WTC11 (cell line): ENCODE measurements at regions not wholly inside any gene's neighbourhood (a gene's known extent, or its start where the extent isn't known, plus 50 kb on each side); places are given as distances from the start of the nearest gene placed in this dataset.

Source experiments
- ATAC-seq: fragments of 200-7000 bp; cut with Tn5 transposase; 2 replicates; pipeline ENCODE4 v1.10.0; 2021; ENCODE audit warnings: mild to moderate bottlenecking, moderate library complexity
- CTCF ChIA-PET: fragments of 300-600 bp; sonication (Branson Sonifier 250); formaldehyde crosslinking; loops from one replicate; lab custom pipeline; 2021; ENCODE audit warnings: antibody characterized with exemption; lab: Charles Lee
- POLR2A ChIA-PET: fragments of 350-600 bp; sonication (Branson Sonifier 250); formaldehyde crosslinking; loops from one replicate; lab custom pipeline; 2021; ENCODE audit warnings: antibody characterized with exemption; lab: Charles Lee
- DNase-seq: peaks from one replicate; pipeline ENCODE4 v3.0.0; 2021; ENCODE audit warnings: low spot score
- H3K27ac Mint-ChIP-seq: 2 replicates; pipeline ENCODE4 v1.8.0; 2021; ENCODE audit warnings: mixed read lengths
- H3K27me3 Mint-ChIP-seq: 2 replicates; pipeline ENCODE4 v1.8.0; 2021; ENCODE audit warnings: low read depth, mild to moderate bottlenecking, moderate library complexity, mixed read lengths
- H3K36me3 Mint-ChIP-seq: 2 replicates; pipeline ENCODE4 v1.8.0; 2021; ENCODE audit warnings: mixed read lengths
- H3K4me1 Mint-ChIP-seq: 2 replicates; pipeline ENCODE4 v1.8.0; 2022; ENCODE audit warnings: mixed read lengths
- H3K4me3 Mint-ChIP-seq: 2 replicates; pipeline ENCODE4 v1.8.0; 2021; ENCODE audit warnings: mild to moderate bottlenecking, moderate library complexity, mixed read lengths
- H3K9me3 Mint-ChIP-seq: 2 replicates; pipeline ENCODE4 v1.8.0; 2021; ENCODE audit warnings: mixed read lengths
- ELF4 ChIP-seq: sonication (generic); formaldehyde crosslinking; IDR thresholded peaks from 2 replicates; pipeline ENCODE4 v1.8.1; 2022; ENCODE audit warnings: low read depth, mild to moderate bottlenecking, moderate library complexity, missing genetic modification reagents
- NR1H2 ChIP-seq: sonication (generic); formaldehyde crosslinking; IDR thresholded peaks from 2 replicates; pipeline ENCODE4 v1.9.0; 2021; ENCODE audit warnings: mild to moderate bottlenecking, moderate library complexity, missing genetic modification reagents
- SMAD3 ChIP-seq: sonication (generic); formaldehyde crosslinking; IDR thresholded peaks from 2 replicates; pipeline ENCODE4 v1.8.0; 2022; ENCODE audit warnings: missing genetic modification reagents, mild to moderate bottlenecking, borderline replicate concordance
- SOX15 ChIP-seq: fragments of 250-450 bp; sonication (Bioruptor Pico); IDR thresholded peaks from 2 replicates; pipeline ENCODE4 v1.9.0; 2021; ENCODE audit warnings: mild to moderate bottlenecking
- ZBTB21 ChIP-seq: sonication (generic); formaldehyde crosslinking; IDR thresholded peaks from 2 replicates; pipeline ENCODE4 v1.8.1; 2023; ENCODE audit warnings: mild to moderate bottlenecking, missing genetic modification reagents, borderline replicate concordance
- ZNF317 ChIP-seq: sonication (generic); formaldehyde crosslinking; IDR thresholded peaks from 2 replicates; pipeline ENCODE4 v1.8.1; 2023; ENCODE audit warnings: low read depth, mild to moderate bottlenecking, moderate library complexity, missing genetic modification reagents, borderline replicate concordance
- TF ChIP-seq, protein P1 (sequence below): sonication (generic); formaldehyde crosslinking; IDR thresholded peaks from 2 replicates; pipeline ENCODE4 v1.8.0; 2023; ENCODE audit warnings: missing genetic modification reagents
- TF ChIP-seq, protein P2 (sequence below): sonication (generic); formaldehyde crosslinking; IDR thresholded peaks from 2 replicates; pipeline ENCODE4 v1.8.1; 2022; ENCODE audit warnings: missing genetic modification reagents, borderline replicate concordance
- TF ChIP-seq, protein P3 (sequence below): sonication (generic); formaldehyde crosslinking; IDR thresholded peaks from 2 replicates; pipeline ENCODE4 v1.8.0; 2023; ENCODE audit warnings: missing genetic modification reagents, mild to moderate bottlenecking, borderline replicate concordance
- TF ChIP-seq, protein P4 (sequence below): fragments of 250-450 bp; sonication (Bioruptor Pico); IDR thresholded peaks from 2 replicates; pipeline ENCODE4 v1.9.0; 2021; ENCODE audit warnings: mild to moderate bottlenecking, borderline replicate concordance
- TF ChIP-seq, protein P5 (sequence below): sonication (generic); formaldehyde crosslinking; conservative IDR thresholded peaks from 2 replicates; pipeline ENCODE4 v1.8.1; 2023; ENCODE audit warnings: mild to moderate bottlenecking, low read depth, missing genetic modification reagents, moderate library complexity
- TF ChIP-seq, protein P6 (sequence below): sonication (generic); formaldehyde crosslinking; IDR thresholded peaks from 2 replicates; pipeline ENCODE4 v1.8.0; 2022; ENCODE audit warnings: mild to moderate bottlenecking, missing genetic modification reagents
- TF ChIP-seq, protein P7 (sequence below): sonication (generic); formaldehyde crosslinking; IDR thresholded peaks from 2 replicates; pipeline ENCODE4 v1.8.0; 2022; ENCODE audit warnings: mild to moderate bottlenecking, missing genetic modification reagents
- TF ChIP-seq, protein P8 (sequence below): sonication (generic); formaldehyde crosslinking; IDR thresholded peaks from 2 replicates; pipeline ENCODE4 v1.8.1; 2023; ENCODE audit warnings: mild to moderate bottlenecking, missing genetic modification reagents

DNA sequence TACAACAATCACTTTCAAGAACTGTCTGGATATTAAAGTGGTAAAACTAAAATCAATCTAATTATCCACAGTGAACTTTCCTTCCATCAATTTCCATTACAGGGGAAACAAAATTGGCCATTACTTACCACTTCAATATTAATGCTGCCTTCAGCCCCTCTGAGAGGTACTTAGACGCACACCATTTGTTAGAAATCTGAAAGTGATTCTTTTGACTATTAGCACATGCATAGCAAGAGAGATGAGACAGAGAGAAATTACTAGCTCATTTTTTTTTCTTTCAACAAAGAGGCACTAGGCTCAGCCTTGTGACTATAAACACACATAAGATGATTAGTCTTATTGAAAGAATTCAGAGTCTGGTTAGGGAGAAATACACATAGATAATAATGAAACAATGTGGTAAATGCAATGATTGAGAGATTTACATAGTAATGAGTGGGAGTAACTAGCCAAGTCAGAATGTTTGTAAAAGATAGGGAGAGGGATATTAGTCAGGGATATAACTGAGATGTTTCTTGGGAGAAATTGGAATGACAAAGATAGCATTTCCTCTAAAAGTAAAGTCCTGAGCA lies 93.3 kb downstream of the YIPF7 start (continued):
- TF ChIP-seq, protein P1, sequence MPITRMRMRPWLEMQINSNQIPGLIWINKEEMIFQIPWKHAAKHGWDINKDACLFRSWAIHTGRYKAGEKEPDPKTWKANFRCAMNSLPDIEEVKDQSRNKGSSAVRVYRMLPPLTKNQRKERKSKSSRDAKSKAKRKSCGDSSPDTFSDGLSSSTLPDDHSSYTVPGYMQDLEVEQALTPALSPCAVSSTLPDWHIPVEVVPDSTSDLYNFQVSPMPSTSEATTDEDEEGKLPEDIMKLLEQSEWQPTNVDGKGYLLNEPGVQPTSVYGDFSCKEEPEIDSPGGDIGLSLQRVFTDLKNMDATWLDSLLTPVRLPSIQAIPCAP = no peak
- TF ChIP-seq, protein P2, sequence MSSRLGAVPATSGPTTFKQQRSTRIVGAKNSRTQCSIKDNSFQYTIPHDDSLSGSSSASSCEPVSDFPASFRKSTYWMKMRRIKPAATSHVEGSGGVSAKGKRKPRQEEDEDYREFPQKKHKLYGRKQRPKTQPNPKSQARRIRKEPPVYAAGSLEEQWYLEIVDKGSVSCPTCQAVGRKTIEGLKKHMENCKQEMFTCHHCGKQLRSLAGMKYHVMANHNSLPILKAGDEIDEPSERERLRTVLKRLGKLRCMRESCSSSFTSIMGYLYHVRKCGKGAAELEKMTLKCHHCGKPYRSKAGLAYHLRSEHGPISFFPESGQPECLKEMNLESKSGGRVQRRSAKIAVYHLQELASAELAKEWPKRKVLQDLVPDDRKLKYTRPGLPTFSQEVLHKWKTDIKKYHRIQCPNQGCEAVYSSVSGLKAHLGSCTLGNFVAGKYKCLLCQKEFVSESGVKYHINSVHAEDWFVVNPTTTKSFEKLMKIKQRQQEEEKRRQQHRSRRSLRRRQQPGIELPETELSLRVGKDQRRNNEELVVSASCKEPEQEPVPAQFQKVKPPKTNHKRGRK = no peak
- TF ChIP-seq, protein P3, sequence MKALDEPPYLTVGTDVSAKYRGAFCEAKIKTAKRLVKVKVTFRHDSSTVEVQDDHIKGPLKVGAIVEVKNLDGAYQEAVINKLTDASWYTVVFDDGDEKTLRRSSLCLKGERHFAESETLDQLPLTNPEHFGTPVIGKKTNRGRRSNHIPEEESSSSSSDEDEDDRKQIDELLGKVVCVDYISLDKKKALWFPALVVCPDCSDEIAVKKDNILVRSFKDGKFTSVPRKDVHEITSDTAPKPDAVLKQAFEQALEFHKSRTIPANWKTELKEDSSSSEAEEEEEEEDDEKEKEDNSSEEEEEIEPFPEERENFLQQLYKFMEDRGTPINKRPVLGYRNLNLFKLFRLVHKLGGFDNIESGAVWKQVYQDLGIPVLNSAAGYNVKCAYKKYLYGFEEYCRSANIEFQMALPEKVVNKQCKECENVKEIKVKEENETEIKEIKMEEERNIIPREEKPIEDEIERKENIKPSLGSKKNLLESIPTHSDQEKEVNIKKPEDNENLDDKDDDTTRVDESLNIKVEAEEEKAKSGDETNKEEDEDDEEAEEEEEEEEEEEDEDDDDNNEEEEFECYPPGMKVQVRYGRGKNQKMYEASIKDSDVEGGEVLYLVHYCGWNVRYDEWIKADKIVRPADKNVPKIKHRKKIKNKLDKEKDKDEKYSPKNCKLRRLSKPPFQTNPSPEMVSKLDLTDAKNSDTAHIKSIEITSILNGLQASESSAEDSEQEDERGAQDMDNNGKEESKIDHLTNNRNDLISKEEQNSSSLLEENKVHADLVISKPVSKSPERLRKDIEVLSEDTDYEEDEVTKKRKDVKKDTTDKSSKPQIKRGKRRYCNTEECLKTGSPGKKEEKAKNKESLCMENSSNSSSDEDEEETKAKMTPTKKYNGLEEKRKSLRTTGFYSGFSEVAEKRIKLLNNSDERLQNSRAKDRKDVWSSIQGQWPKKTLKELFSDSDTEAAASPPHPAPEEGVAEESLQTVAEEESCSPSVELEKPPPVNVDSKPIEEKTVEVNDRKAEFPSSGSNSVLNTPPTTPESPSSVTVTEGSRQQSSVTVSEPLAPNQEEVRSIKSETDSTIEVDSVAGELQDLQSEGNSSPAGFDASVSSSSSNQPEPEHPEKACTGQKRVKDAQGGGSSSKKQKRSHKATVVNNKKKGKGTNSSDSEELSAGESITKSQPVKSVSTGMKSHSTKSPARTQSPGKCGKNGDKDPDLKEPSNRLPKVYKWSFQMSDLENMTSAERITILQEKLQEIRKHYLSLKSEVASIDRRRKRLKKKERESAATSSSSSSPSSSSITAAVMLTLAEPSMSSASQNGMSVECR (CRISPR knock-in tag) = no peak
- TF ChIP-seq, all 79 proteins: peak for 0

DNA sequence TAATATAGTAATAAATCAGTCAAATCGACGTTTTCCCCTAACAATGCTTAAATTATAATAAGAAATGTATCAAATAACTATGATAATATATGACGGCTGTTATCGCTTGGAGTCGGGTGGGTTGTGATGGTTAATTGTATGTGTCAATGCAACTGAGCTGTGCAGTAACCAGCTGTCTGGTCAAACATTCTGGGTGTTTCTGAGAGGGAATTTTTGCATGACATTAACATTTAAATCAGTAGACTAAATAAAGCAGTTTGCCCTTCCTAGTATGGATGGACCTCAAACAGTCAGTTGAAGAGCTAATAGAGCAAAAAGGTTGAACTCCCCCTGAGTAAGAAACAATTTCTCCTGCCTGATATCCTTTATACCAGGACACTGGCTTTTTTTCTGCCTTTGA lies 96.7 kb downstream of the YIPF7 start:
- ChIA-PET CTCF (interaction anchor here (1.2 kb wide), 1 partner anchor 29 kb away, joined by 4 read pairs; no protein-coding TSS in a partner anchor), POLR2A (no interaction called here)
- Mint-ChIP-seq H3K27me3 (no peaks in the 10 kb centered on the region), H3K27ac (no peak overlapping the region), H3K36me3 (no peaks in the 10 kb centered on the region), H3K4me1 (peaks cover 15% of the 10 kb centered on the region), H3K9me3 (no peaks in the 10 kb centered on the region), H3K4me3 (no peak overlapping the region)
- DNase-seq (no peak), ATAC-seq (no peak)
- no peak for TF ChIP-seq ZNF317 (CRISPR knock-in tag)
- TF ChIP-seq, protein P4, sequence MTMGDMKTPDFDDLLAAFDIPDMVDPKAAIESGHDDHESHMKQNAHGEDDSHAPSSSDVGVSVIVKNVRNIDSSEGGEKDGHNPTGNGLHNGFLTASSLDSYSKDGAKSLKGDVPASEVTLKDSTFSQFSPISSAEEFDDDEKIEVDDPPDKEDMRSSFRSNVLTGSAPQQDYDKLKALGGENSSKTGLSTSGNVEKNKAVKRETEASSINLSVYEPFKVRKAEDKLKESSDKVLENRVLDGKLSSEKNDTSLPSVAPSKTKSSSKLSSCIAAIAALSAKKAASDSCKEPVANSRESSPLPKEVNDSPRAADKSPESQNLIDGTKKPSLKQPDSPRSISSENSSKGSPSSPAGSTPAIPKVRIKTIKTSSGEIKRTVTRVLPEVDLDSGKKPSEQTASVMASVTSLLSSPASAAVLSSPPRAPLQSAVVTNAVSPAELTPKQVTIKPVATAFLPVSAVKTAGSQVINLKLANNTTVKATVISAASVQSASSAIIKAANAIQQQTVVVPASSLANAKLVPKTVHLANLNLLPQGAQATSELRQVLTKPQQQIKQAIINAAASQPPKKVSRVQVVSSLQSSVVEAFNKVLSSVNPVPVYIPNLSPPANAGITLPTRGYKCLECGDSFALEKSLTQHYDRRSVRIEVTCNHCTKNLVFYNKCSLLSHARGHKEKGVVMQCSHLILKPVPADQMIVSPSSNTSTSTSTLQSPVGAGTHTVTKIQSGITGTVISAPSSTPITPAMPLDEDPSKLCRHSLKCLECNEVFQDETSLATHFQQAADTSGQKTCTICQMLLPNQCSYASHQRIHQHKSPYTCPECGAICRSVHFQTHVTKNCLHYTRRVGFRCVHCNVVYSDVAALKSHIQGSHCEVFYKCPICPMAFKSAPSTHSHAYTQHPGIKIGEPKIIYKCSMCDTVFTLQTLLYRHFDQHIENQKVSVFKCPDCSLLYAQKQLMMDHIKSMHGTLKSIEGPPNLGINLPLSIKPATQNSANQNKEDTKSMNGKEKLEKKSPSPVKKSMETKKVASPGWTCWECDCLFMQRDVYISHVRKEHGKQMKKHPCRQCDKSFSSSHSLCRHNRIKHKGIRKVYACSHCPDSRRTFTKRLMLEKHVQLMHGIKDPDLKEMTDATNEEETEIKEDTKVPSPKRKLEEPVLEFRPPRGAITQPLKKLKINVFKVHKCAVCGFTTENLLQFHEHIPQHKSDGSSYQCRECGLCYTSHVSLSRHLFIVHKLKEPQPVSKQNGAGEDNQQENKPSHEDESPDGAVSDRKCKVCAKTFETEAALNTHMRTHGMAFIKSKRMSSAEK (CRISPR knock-in tag) = no peak
- TF ChIP-seq, protein P5, sequence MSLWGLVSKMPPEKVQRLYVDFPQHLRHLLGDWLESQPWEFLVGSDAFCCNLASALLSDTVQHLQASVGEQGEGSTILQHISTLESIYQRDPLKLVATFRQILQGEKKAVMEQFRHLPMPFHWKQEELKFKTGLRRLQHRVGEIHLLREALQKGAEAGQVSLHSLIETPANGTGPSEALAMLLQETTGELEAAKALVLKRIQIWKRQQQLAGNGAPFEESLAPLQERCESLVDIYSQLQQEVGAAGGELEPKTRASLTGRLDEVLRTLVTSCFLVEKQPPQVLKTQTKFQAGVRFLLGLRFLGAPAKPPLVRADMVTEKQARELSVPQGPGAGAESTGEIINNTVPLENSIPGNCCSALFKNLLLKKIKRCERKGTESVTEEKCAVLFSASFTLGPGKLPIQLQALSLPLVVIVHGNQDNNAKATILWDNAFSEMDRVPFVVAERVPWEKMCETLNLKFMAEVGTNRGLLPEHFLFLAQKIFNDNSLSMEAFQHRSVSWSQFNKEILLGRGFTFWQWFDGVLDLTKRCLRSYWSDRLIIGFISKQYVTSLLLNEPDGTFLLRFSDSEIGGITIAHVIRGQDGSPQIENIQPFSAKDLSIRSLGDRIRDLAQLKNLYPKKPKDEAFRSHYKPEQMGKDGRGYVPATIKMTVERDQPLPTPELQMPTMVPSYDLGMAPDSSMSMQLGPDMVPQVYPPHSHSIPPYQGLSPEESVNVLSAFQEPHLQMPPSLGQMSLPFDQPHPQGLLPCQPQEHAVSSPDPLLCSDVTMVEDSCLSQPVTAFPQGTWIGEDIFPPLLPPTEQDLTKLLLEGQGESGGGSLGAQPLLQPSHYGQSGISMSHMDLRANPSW (CRISPR knock-in tag) = no peak
- no peak for TF ChIP-seq NR1H2 (CRISPR knock-in tag)
- TF ChIP-seq ZBTB21 (CRISPR knock-in tag) = no peak
- no peak for TF ChIP-seq SMAD3 (CRISPR knock-in tag)
- TF ChIP-seq, protein P6, sequence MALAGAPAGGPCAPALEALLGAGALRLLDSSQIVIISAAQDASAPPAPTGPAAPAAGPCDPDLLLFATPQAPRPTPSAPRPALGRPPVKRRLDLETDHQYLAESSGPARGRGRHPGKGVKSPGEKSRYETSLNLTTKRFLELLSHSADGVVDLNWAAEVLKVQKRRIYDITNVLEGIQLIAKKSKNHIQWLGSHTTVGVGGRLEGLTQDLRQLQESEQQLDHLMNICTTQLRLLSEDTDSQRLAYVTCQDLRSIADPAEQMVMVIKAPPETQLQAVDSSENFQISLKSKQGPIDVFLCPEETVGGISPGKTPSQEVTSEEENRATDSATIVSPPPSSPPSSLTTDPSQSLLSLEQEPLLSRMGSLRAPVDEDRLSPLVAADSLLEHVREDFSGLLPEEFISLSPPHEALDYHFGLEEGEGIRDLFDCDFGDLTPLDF (CRISPR knock-in tag) = no peak
- TF ChIP-seq ELF4 (CRISPR knock-in tag) = no peak
- TF ChIP-seq, protein P7, sequence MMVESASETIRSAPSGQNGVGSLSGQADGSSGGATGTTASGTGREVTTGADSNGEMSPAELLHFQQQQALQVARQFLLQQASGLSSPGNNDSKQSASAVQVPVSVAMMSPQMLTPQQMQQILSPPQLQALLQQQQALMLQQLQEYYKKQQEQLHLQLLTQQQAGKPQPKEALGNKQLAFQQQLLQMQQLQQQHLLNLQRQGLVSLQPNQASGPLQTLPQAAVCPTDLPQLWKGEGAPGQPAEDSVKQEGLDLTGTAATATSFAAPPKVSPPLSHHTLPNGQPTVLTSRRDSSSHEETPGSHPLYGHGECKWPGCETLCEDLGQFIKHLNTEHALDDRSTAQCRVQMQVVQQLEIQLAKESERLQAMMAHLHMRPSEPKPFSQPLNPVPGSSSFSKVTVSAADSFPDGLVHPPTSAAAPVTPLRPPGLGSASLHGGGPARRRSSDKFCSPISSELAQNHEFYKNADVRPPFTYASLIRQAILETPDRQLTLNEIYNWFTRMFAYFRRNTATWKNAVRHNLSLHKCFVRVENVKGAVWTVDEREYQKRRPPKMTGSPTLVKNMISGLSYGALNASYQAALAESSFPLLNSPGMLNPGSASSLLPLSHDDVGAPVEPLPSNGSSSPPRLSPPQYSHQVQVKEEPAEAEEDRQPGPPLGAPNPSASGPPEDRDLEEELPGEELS (CRISPR knock-in tag) = no peak
- TF ChIP-seq SOX15 (CRISPR knock-in tag) = no peak
- TF ChIP-seq, protein P8, sequence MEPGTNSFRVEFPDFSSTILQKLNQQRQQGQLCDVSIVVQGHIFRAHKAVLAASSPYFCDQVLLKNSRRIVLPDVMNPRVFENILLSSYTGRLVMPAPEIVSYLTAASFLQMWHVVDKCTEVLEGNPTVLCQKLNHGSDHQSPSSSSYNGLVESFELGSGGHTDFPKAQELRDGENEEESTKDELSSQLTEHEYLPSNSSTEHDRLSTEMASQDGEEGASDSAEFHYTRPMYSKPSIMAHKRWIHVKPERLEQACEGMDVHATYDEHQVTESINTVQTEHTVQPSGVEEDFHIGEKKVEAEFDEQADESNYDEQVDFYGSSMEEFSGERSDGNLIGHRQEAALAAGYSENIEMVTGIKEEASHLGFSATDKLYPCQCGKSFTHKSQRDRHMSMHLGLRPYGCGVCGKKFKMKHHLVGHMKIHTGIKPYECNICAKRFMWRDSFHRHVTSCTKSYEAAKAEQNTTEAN (CRISPR knock-in tag) = no peak
